Panc1 (cell line): ENCODE measurements at regions not wholly inside any gene's neighbourhood (a gene's known extent, or its start where the extent isn't known, plus 50 kb on each side); places are given as distances from the start of the nearest gene placed in this dataset.
A peak's percentile ranks its signal among the peaks of the same experiment; 100 is the strongest.

Source experiments
- CTCF ChIP-seq: fragments of 450-650 bp; IDR thresholded peaks from 2 replicates; pipeline ENCODE4 v1.5.1; 2017; ENCODE audit warnings: mild to moderate bottlenecking
- REST ChIP-seq, 2 experiments: IDR thresholded peaks; 2 replicates each; pipeline ENCODE4 v1.6.1; 2011 to 2012; ENCODE audit warnings: low read depth in 2 of 2, control low read depth in 1 of 2, low read length in 1 of 2, mild to moderate bottlenecking in 1 of 2, moderate library complexity in 1 of 2; ENCODE audit not compliant: insufficient read depth in 1 of 2
- TCF7L2 ChIP-seq: IDR thresholded peaks from 2 replicates; pipeline ENCODE4 v1.6.1; 2011; ENCODE audit warnings: mild to moderate bottlenecking, low read depth, low read length, inconsistent platforms

- TF ChIP-seq CTCF (no peak), TCF7L2 (peak; percentile 93), REST (IDR thresholded peaks at IDR 0.05; ENCODE audit: insufficient read depth in 1 of 2, low read depth in 2 of 2, low read length in 1 of 2) (no peak)
Observed at GRCh38 chr5:74418709-74419108, 221.8 kb downstream of the ENC1 start.
